ENCODE measurements at regions not wholly inside any gene's neighbourhood (a gene's known extent, or its start where the extent isn't known, plus 50 kb on each side); places are given as distances from the start of the nearest gene placed in this dataset.

DNA sequence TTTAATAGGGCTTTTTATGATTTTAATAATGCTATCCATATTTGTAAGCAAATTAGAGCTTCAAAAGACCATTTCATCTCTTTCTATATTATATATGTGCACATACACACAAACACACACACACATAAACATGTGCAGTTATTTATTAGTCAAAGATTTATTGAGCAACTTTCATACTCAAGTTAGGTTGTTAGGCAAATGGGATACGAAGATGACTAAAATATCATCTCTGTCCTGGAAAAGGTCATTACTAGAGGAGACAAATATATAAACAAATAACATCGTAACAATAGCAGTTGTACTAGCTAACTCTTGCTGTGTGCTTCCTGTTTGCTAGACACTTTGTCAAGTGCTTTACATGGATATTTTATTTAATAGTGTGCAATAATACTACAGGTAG, 307.9 kb downstream of the SNX13 start:
- peaks cover 7% of the 10 kb centered on the region for H3K27me3 ChIP-seq (replicated peaks; ENCODE audit: insufficient read depth, low read depth, low read length, poor library complexity)
- no peak overlapping the region for H3K4me3 ChIP-seq (ENCODE audit: low read depth, low read length, poor library complexity, severe bottlenecking)
- DNase-seq (ENCODE audit: low spot score) = no peak
- intact Hi-C loops (cut with micrococcal nuclease; ENCODE audit: unreplicated experiment) = no loop called here
- no TSS peak for BruUV-seq (replicated peaks)
- CTCF ChIA-PET = no interaction called here
- H3K9me3 ChIP-seq (ENCODE audit: low read depth, low read length, poor library complexity, severe bottlenecking) = no peaks in the 10 kb centered on the region
- H3K4me1 ChIP-seq (ENCODE audit: insufficient read depth, low read length, poor library complexity, severe bottlenecking) = no peaks in the 10 kb centered on the region
- no peak overlapping the region for H3K27ac ChIP-seq (ENCODE audit: low read depth, low read length, poor library complexity, severe bottlenecking)
- TF ChIP-seq, protein P1, sequence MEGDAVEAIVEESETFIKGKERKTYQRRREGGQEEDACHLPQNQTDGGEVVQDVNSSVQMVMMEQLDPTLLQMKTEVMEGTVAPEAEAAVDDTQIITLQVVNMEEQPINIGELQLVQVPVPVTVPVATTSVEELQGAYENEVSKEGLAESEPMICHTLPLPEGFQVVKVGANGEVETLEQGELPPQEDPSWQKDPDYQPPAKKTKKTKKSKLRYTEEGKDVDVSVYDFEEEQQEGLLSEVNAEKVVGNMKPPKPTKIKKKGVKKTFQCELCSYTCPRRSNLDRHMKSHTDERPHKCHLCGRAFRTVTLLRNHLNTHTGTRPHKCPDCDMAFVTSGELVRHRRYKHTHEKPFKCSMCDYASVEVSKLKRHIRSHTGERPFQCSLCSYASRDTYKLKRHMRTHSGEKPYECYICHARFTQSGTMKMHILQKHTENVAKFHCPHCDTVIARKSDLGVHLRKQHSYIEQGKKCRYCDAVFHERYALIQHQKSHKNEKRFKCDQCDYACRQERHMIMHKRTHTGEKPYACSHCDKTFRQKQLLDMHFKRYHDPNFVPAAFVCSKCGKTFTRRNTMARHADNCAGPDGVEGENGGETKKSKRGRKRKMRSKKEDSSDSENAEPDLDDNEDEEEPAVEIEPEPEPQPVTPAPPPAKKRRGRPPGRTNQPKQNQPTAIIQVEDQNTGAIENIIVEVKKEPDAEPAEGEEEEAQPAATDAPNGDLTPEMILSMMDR (conservative IDR thresholded peaks at IDR 0.05; ENCODE audit: low read depth, low read length) = no peak
- TF ChIP-seq EZH2 (IDR thresholded peaks at IDR 0.05; ENCODE audit: borderline replicate concordance, low read depth, low read length, poor library complexity, severe bottlenecking) = no peak
- POLR2A ChIA-PET (ENCODE audit: low non-redundant PET) = no interaction called here
- no peaks in the 10 kb centered on the region for H3K36me3 ChIP-seq (ENCODE audit: insufficient read depth, low read length, poor library complexity, severe bottlenecking)

DNA sequence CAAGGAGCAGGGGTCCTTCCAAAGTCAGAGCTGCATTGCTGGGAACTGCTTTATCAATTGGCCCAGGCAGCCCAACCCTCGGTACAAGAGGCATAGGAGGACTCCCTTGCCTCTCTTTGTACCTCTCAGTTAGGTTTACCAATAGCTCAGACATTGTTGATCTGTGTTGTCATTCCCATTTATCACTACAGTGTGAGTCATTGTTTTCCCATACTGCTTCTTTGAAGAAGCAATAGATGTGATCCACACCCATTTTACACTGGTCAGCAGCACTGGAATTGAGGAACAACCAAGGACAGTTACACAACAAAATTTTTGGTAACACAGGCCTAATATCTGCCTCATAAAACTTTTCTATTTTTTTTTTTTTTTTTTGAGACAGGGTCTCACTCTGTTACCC, 307.2 kb downstream of the SNX13 start:
- no peaks in the 10 kb centered on the region for H3K36me3 ChIP-seq (ENCODE audit: insufficient read depth, low read length, poor library complexity, severe bottlenecking)
- H3K4me3 ChIP-seq (ENCODE audit: low read depth, low read length, poor library complexity, severe bottlenecking) = no peak overlapping the region
- H3K9me3 ChIP-seq (ENCODE audit: low read depth, low read length, poor library complexity, severe bottlenecking) = no peaks in the 10 kb centered on the region
- ChIA-PET POLR2A (ENCODE audit: low non-redundant PET) (no interaction called here), CTCF (no interaction called here)
- intact Hi-C loops (cut with micrococcal nuclease; ENCODE audit: unreplicated experiment) = no loop called here
- no peaks in the 10 kb centered on the region for H3K4me1 ChIP-seq (ENCODE audit: insufficient read depth, low read length, poor library complexity, severe bottlenecking)
- DNase-seq (ENCODE audit: low spot score) = no peak
- TF ChIP-seq, protein P1 (conservative IDR thresholded peaks at IDR 0.05; ENCODE audit: low read depth, low read length) = no peak
- TF ChIP-seq EZH2 (IDR thresholded peaks at IDR 0.05; ENCODE audit: borderline replicate concordance, low read depth, low read length, poor library complexity, severe bottlenecking) = no peak
- peaks cover 7% of the 10 kb centered on the region for H3K27me3 ChIP-seq (replicated peaks; ENCODE audit: insufficient read depth, low read depth, low read length, poor library complexity)
- no peak overlapping the region for H3K27ac ChIP-seq (ENCODE audit: low read depth, low read length, poor library complexity, severe bottlenecking)
- no TSS peak for BruUV-seq (replicated peaks)

DNA sequence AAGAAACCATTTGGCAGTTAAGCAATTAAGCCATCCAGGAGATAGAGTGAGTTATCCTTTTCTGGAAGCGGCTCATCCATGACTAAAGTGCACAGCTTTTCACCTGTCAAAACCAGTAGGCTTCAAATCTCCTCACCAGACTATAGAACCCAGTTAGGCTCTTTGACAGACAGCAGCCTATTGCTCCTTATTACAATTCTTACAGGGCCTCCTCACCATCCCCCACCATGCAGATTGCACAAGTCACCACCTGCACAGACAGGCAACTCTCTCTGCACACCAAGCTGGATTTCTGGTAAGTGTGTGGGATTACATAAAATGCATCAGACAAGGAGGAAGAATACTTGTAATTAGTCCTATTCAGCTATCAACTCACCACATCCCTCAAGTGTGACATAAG, 301.6 kb downstream of the SNX13 start:
- ChIA-PET POLR2A (ENCODE audit: low non-redundant PET) (no interaction called here), CTCF (interaction anchor here (0.6 kb wide), 1 partner anchor 15 kb away, joined by 3 read pairs; no protein-coding TSS in a partner anchor)
- intact Hi-C loops (cut with micrococcal nuclease; ENCODE audit: unreplicated experiment) = no loop called here
- no peak overlapping the region for H3K4me3 ChIP-seq (ENCODE audit: low read depth, low read length, poor library complexity, severe bottlenecking)
- no peaks in the 10 kb centered on the region for H3K36me3 ChIP-seq (ENCODE audit: insufficient read depth, low read length, poor library complexity, severe bottlenecking)
- no TSS peak for BruUV-seq (replicated peaks)
- H3K4me1 ChIP-seq (ENCODE audit: insufficient read depth, low read length, poor library complexity, severe bottlenecking) = peaks cover 9% of the 10 kb centered on the region
- no peak overlapping the region for H3K27ac ChIP-seq (ENCODE audit: low read depth, low read length, poor library complexity, severe bottlenecking)
- no peak for TF ChIP-seq EZH2 (IDR thresholded peaks at IDR 0.05; ENCODE audit: borderline replicate concordance, low read depth, low read length, poor library complexity, severe bottlenecking)
- TF ChIP-seq, protein P1 (conservative IDR thresholded peaks at IDR 0.05; ENCODE audit: low read depth, low read length) = no peak
- no peaks in the 10 kb centered on the region for H3K27me3 ChIP-seq (replicated peaks; ENCODE audit: insufficient read depth, low read depth, low read length, poor library complexity)
- DNase-seq (ENCODE audit: low spot score) = no peak
- H3K9me3 ChIP-seq (ENCODE audit: low read depth, low read length, poor library complexity, severe bottlenecking) = no peaks in the 10 kb centered on the region
